LNCAP (cell line): ENCODE measurements at regions not wholly inside any gene's neighbourhood (a gene's known extent, or its start where the extent isn't known, plus 50 kb on each side); places are given as distances from the start of the nearest gene placed in this dataset.

ENCODE experiments used
- TF ChIP-seq, protein P1 (sequence below): fragments of 450-650 bp; IDR thresholded peaks from 2 replicates; pipeline ENCODE4 v1.5.1; 2017; ENCODE audit warnings: mild to moderate bottlenecking

DNA sequence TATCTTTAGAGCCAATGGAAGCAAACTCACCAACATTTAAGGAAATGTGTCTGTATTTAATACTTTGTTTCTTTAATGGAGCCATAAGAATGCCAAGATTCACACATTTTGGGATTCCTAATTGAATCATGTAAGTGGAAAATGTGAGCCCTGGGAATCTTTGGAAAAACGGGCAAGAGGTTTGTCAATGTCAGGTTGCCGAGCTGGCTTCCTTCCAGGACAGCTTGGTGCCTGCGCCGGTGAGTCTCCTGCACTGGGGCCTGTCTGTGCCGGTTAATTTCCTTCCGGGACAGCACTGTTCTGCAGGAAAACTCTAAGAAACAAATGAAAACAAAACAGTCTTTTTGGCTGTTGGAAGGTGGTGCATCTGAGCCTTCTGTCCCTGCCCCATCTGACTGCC lies 210.6 kb downstream of the HAPSTR1 start:
- TF ChIP-seq, protein P1, sequence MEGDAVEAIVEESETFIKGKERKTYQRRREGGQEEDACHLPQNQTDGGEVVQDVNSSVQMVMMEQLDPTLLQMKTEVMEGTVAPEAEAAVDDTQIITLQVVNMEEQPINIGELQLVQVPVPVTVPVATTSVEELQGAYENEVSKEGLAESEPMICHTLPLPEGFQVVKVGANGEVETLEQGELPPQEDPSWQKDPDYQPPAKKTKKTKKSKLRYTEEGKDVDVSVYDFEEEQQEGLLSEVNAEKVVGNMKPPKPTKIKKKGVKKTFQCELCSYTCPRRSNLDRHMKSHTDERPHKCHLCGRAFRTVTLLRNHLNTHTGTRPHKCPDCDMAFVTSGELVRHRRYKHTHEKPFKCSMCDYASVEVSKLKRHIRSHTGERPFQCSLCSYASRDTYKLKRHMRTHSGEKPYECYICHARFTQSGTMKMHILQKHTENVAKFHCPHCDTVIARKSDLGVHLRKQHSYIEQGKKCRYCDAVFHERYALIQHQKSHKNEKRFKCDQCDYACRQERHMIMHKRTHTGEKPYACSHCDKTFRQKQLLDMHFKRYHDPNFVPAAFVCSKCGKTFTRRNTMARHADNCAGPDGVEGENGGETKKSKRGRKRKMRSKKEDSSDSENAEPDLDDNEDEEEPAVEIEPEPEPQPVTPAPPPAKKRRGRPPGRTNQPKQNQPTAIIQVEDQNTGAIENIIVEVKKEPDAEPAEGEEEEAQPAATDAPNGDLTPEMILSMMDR = no peak

DNA sequence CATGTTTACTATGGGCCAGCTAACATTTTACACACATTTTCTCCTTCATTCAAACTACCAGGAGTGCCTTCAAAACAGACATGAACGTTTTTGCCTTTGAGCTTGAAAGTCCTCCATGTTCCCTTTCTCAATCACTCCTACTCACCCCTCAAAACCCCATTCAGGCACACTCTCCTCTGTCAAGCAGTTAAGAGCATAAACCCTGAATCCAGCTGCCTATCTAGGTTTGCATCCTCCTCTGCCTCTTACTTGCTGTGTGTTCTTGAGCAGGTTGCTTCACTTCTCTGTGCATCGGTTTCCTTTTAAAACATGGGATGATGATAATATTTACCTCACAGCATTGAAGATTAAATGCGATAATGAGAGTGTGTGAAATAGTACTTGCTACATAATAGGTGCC lies 215.3 kb downstream of the HAPSTR1 start:
- TF ChIP-seq, protein P1 = no peak

DNA sequence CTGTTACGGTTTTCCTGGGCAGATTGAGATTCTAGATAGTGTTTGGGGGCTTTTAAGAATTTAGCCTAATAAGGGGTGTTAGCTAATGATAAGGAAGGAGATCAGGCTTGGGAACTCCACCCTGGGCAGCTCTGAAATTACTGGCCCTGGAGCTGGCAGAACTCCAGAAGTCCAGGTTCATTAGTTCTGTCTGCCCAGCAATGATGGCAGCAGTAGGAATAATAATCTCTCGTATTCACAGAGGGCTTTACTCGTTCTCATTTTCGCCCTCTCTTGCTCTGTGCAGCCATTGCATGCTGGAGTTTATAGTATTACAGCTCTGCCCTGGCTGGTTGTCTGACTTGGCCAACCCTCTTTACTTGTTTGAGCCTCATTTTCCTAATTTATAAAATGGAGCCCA lies 216.0 kb downstream of the HAPSTR1 start:
- TF ChIP-seq, protein P1 = no peak

DNA sequence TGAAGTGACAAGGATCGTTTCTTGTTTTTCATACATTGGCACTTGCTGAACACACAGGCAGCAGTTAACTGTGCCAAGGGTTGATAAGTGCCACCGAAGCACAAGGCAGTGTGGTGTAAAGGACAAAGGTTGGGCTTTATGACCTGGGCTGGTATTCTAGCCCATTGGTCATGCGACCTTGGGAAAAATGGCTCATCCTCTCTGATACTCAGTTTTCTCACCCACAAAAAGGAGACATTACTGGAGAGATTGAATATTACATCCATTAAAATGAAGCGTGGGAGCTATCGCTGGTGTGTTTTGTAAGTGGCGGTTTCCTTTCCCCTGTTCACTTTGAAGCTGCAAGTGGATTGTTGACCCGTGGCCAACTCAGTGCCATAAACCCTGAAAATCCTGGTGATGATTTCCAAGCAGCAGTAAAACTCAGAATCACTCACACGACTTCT lies 216.9 kb downstream of the HAPSTR1 start:
- TF ChIP-seq, protein P1 = no peak

DNA sequence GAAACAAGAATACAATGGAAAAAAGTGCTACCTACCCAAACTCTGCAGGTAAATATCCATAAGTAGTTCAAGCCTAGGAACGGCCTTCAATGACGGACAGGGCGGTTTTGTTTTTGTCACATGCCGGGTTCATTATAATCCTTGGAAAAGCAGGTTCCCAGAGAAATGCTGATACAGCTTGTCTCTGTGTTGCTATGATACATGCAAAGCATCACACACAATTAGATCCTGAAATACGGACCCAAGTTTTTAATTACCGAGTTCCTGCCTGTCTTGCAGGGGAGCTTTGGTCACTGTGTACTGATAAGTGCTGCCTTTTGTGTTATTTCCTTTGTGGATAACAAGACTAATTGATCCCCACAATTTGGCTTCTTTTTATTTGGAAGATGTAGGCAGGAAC lies 217.4 kb downstream of the HAPSTR1 start:
- TF ChIP-seq, protein P1 = no peak

DNA sequence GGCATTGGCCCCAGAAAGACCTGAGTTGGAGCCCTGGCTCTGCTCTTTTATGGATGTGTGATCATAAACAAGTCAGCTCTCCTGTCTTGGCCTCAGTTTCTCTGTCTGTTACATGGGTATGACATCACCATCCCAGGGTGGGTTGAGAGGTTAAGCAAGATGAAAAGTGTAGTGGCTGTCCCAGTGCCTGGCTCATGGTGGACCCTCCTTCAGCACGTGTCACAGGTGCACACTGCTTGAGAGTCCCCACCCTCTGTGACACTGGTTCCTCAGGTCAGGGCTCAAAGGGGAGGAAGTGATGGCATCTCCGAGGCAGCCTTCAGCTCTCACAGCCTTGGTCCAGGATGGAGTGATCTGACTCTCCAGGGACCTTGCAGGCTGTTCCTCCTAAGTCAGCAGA lies 218.4 kb downstream of the HAPSTR1 start:
- TF ChIP-seq, protein P1 = no peak

DNA sequence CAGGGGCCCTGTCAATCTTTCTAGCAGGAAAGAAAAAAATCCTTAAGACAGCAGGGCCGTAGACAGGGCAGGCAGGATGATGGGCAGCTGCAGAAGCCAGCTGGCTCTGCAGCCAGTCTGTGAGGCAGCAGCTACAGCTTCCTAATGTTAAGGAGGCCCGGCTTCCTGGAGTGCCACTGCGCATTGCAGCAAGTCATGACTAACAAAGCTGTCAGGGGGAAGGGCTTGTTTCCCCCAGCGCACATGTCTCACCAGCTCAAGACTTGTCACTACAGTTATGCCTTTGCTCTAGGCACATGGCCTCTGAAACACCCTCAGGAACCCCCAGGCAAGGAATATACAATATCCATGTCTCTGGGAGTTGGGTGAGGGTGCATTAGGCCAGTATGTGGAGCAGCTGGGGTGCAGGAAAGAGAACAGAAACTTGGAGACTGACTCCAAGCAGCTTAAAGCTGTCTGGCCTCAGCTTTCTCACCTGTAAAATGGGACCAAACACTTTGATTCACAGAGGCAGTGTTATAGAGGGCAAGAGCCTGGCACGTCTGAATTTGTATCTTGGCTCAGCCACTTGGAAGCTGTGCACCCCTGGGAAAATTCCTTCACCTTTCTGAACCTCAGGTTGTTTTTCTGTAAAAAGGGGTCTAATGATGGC lies 220.0 kb downstream of the HAPSTR1 start:
- TF ChIP-seq, protein P1 = no peak

DNA sequence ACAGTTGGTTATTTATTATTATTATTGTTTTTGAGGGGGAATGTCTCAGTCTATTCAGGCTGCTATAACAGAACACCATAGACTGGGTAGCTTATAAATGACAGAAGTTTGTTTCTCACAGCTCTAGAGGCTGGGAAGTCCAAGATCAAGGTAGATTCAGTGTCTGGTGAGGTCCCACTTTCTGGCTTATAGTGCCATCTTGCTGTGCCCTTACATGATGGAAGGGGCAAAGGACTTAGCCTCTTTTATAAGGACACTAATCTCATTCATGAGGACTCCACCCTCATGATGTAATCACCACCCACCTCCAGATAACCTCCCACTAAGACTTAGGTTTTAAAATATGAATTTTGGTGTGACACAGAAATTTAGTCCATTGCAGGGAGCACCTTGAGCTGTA lies 224.6 kb downstream of the HAPSTR1 start:
- TF ChIP-seq, protein P1 = no peak
